HG02884 (cell line): ENCODE measurements at regions not wholly inside any gene's neighbourhood (a gene's known extent, or its start where the extent isn't known, plus 50 kb on each side); places are given as distances from the start of the nearest gene placed in this dataset.

ENCODE experiments used
- ATAC-seq: cut with Tn5 transposase; IDR thresholded peaks from one replicate; pipeline ENCODE4 v1.9.1; 2021; ENCODE audit warnings: mild to moderate bottlenecking, moderate library complexity; ENCODE audit not compliant: unreplicated experiment

GRCh38 chr13:110773480-110773879 is 60.0 kb downstream of the ING1 start:
- ATAC-seq = no peak

- no peak for ATAC-seq
Observed at GRCh38 chr13:110774051-110774450, 60.6 kb downstream of the ING1 start.

GRCh38 chr13:110774490-110774889 is 61.0 kb downstream of the ING1 start:
- ATAC-seq = no peak

- no peak for ATAC-seq
Observed at GRCh38 chr13:110775576-110775975, 62.1 kb downstream of the ING1 start.

GRCh38 chr13:110777251-110777820 is 63.8 kb downstream of the ING1 start:
- no peak for ATAC-seq

- ATAC-seq = no peak
Observed at GRCh38 chr13:110779022-110779421, 65.5 kb downstream of the ING1 start.

GRCh38 chr13:110780422-110780821 is 66.9 kb downstream of the ING1 start:
- ATAC-seq = no peak

GRCh38 chr13:110782185-110782584 is 68.7 kb downstream of the ING1 start:
- ATAC-seq = no peak

- no peak for ATAC-seq
Observed at GRCh38 chr13:110784704-110785103, 71.2 kb downstream of the ING1 start.

- ATAC-seq = no peak
Observed at GRCh38 chr13:110788778-110789177, 75.3 kb downstream of the ING1 start.

GRCh38 chr13:110789871-110790270 is 76.4 kb downstream of the ING1 start:
- no peak for ATAC-seq

GRCh38 chr13:110790371-110790770 is 76.9 kb downstream of the ING1 start:
- ATAC-seq = no peak

GRCh38 chr13:110794209-110794608 is 80.7 kb downstream of the ING1 start:
- ATAC-seq = no peak

GRCh38 chr13:110797230-110797877 is 83.9 kb downstream of the ING1 start:
- no peak for ATAC-seq

- no peak for ATAC-seq
Observed at GRCh38 chr13:110798081-110798994, 84.8 kb downstream of the ING1 start.

- ATAC-seq = no peak
Observed at GRCh38 chr13:110799246-110800236, 86.0 kb downstream of the ING1 start.

- ATAC-seq = no peak
Observed at GRCh38 chr13:110801044-110801443, 87.5 kb downstream of the ING1 start.

- no peak for ATAC-seq
Observed at GRCh38 chr13:110802260-110802659, 88.8 kb downstream of the ING1 start.

GRCh38 chr13:110806636-110807035 is 93.1 kb downstream of the ING1 start:
- ATAC-seq = no peak

GRCh38 chr13:110807546-110807945 is 94.0 kb downstream of the ING1 start:
- ATAC-seq = no peak

GRCh38 chr13:110808138-110808537 is 94.6 kb downstream of the ING1 start:
- ATAC-seq = no peak
